Stomach (tissue), 4 donors: ENCODE measurements at regions not wholly inside any gene's neighbourhood (a gene's known extent, or its start where the extent isn't known, plus 50 kb on each side); places are given as distances from the start of the nearest gene placed in this dataset.

Experiments
- POLR2A ChIP-seq, 4 donors: fragments of 450-650 bp; IDR thresholded peaks; one replicate each; pipeline ENCODE4 v1.6.1; 2016; ENCODE audit warnings: antibody characterized with exemption in 4 of 4, control low read depth in 2 of 4, mild to moderate bottlenecking in 1 of 4, moderate library complexity in 1 of 4
- TF ChIP-seq, protein P1 (sequence below), 7 experiments: fragments of 450-650 bp in 4 of 7; fragments of 200-600 bp in 3 of 7; sonication (generic) in 3 of 7; IDR thresholded peaks; one replicate each; pipeline ENCODE4 v1.5.1; 2016 to 2019; ENCODE audit warnings: antibody characterized with exemption in 7 of 7, control low read depth in 2 of 7, mild to moderate bottlenecking in 1 of 7

DNA sequence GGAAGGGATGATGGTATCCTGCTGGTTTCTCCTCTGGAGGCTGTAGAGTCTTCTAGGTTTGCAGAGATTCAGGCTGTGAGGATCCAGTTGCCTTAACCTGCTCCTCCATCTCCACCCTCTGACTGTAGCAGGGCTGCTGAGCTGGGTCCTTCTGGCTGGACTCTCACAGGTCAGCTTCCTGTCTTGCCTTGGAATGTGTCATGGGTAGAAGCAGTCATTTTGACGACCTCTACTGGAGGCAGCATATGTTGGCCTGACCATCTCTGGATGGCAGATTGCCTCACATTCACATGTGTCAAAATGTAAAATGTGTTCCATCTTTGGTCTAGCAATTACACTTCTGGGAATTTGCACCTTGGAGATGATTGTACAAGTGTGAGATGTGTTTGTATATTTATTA is 504.4 kb upstream of the EEF2KMT start:
- TF ChIP-seq, protein P1, sequence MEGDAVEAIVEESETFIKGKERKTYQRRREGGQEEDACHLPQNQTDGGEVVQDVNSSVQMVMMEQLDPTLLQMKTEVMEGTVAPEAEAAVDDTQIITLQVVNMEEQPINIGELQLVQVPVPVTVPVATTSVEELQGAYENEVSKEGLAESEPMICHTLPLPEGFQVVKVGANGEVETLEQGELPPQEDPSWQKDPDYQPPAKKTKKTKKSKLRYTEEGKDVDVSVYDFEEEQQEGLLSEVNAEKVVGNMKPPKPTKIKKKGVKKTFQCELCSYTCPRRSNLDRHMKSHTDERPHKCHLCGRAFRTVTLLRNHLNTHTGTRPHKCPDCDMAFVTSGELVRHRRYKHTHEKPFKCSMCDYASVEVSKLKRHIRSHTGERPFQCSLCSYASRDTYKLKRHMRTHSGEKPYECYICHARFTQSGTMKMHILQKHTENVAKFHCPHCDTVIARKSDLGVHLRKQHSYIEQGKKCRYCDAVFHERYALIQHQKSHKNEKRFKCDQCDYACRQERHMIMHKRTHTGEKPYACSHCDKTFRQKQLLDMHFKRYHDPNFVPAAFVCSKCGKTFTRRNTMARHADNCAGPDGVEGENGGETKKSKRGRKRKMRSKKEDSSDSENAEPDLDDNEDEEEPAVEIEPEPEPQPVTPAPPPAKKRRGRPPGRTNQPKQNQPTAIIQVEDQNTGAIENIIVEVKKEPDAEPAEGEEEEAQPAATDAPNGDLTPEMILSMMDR (IDR thresholded peaks at IDR 0.05) = no peak
- no peak for TF ChIP-seq POLR2A (IDR thresholded peaks at IDR 0.05)
